ENCODE measurements at regions not wholly inside any gene's neighbourhood (a gene's known extent, or its start where the extent isn't known, plus 50 kb on each side); places are given as distances from the start of the nearest gene placed in this dataset.

DNA sequence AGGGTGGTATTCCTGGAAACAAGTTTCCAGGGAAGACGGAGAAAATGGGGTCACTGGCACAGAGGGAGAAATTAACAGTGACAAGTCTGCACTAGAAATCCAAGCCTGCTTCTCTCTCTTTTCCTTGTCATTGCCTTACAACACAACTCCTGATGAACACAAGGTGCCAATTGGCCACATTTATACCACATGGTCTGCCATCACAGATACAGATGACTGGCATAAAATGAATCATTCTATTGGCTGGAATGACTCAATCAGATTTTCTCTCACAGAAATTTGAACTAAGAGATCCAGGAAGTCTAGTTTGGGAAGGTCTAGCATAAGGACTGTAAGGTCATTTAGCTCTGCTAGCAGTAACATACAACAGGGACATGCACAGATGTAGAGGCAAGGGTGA is 190.3 kb downstream of the LINC00237 start:
- no peak overlapping the region for H3K4me2 ChIP-seq (ENCODE audit: insufficient read depth, low read length, poor library complexity, severe bottlenecking)
- no peak overlapping the region for H2BK15ac ChIP-seq (ENCODE audit: low read length)
- H3K23ac ChIP-seq (ENCODE audit: low read depth, low read length, poor library complexity): no peak overlapping the region
- no peak for DNase-seq (ENCODE audit: low spot score)
- H3K4me3 ChIP-seq (ENCODE audit: low read length in 2 of 2): no peak overlapping the region
- no peak overlapping the region for H2BK5ac ChIP-seq (ENCODE audit: low read length)
- no peaks in the 10 kb centered on the region for H3K27me3 ChIP-seq (ENCODE audit: control insufficient read depth in 3 of 3, insufficient read depth in 3 of 3, low read depth in 1 of 3, low read length in 3 of 3)
- H4K8ac ChIP-seq (ENCODE audit: low read depth, low read length): no peak overlapping the region
- no peak overlapping the region for H3K27ac ChIP-seq (replicated peaks; ENCODE audit: low read length)
- H3K18ac ChIP-seq (ENCODE audit: low read length): no peak overlapping the region
- H3K9ac ChIP-seq (ENCODE audit: low read depth, low read length, poor library complexity): no peak overlapping the region
- H3K79me1 ChIP-seq (ENCODE audit: low read depth, low read length): no peaks in the 10 kb centered on the region
- H3K36me3 ChIP-seq (replicated peaks in 1 of 2; ENCODE audit: control insufficient read depth in 2 of 2, insufficient read depth in 2 of 2, low read length in 2 of 2): no peaks in the 10 kb centered on the region
- no peak overlapping the region for H2BK120ac ChIP-seq (ENCODE audit: low read depth, low read length)
- no peak overlapping the region for H3K14ac ChIP-seq (ENCODE audit: low read length)
- no peak overlapping the region for H4K91ac ChIP-seq (ENCODE audit: low read depth, low read length, poor library complexity)
- no peak overlapping the region for H2AFZ ChIP-seq (ENCODE audit: low read length)
- H3K9me3 ChIP-seq (replicated peaks in 1 of 2; ENCODE audit: control insufficient read depth in 2 of 2, insufficient read depth in 1 of 2, low read depth in 1 of 2, low read length in 2 of 2): no peaks in the 10 kb centered on the region
- H3K4ac ChIP-seq (ENCODE audit: low read length): no peak overlapping the region
- no peak overlapping the region for H2BK12ac ChIP-seq (ENCODE audit: low read length)
- WGBS, 2 donors (ENCODE audit: extremely low coverage in 2 of 2, insufficient read length in 2 of 2, insufficient replicate concordance in 1 of 2): no CpG with 5 or more reads among the region's 1 CpG
- no peak overlapping the region for H2AK5ac ChIP-seq (ENCODE audit: low read depth, low read length)
- peaks cover 0 to under 1% of the 10 kb centered on the region in 2 donors for H3K4me1 ChIP-seq (ENCODE audit: control insufficient read depth in 2 of 2, insufficient read depth in 1 of 2, low read depth in 1 of 2, low read length in 2 of 2)

GRCh38 chr20:20904501-20904831 is 192.0 kb upstream of the RALGAPA2 start:
- Histone ChIP-seq H3K14ac (ENCODE audit: low read length) (no peak overlapping the region), H2BK12ac (ENCODE audit: low read length) (no peak overlapping the region), H2BK5ac (ENCODE audit: low read length) (no peak overlapping the region), H3K27me3 (ENCODE audit: control insufficient read depth in 3 of 3, insufficient read depth in 3 of 3, low read depth in 1 of 3, low read length in 3 of 3) (no peaks in the 10 kb centered on the region), H3K9me3 (replicated peaks in 1 of 2; ENCODE audit: control insufficient read depth in 2 of 2, insufficient read depth in 1 of 2, low read depth in 1 of 2, low read length in 2 of 2) (peaks cover 0 to 11% of the 10 kb centered on the region in 2 donors), H2BK15ac (ENCODE audit: low read length) (no peak overlapping the region), H4K91ac (ENCODE audit: low read depth, low read length, poor library complexity) (no peak overlapping the region), H4K8ac (ENCODE audit: low read depth, low read length) (no peak overlapping the region), H3K27ac (replicated peaks; ENCODE audit: low read length) (no peak overlapping the region), H3K4me2 (ENCODE audit: insufficient read depth, low read length, poor library complexity, severe bottlenecking) (no peak overlapping the region), H3K4me3 (ENCODE audit: low read length in 2 of 2) (no peak overlapping the region), H3K9ac (ENCODE audit: low read depth, low read length, poor library complexity) (no peak overlapping the region), H3K4me1 (ENCODE audit: control insufficient read depth in 2 of 2, insufficient read depth in 1 of 2, low read depth in 1 of 2, low read length in 2 of 2) (peaks cover 0 to 2% of the 10 kb centered on the region in 2 donors), H3K4ac (ENCODE audit: low read length) (no peak overlapping the region), H3K23ac (ENCODE audit: low read depth, low read length, poor library complexity) (no peak overlapping the region), H3K79me1 (ENCODE audit: low read depth, low read length) (no peaks in the 10 kb centered on the region), H3K18ac (ENCODE audit: low read length) (no peak overlapping the region), H2BK120ac (ENCODE audit: low read depth, low read length) (no peak overlapping the region), H2AFZ (ENCODE audit: low read length) (no peak overlapping the region), H3K36me3 (replicated peaks in 1 of 2; ENCODE audit: control insufficient read depth in 2 of 2, insufficient read depth in 2 of 2, low read length in 2 of 2) (no peaks in the 10 kb centered on the region), H2AK5ac (ENCODE audit: low read depth, low read length) (no peak overlapping the region)
- no peak for DNase-seq (ENCODE audit: low spot score)
- WGBS, 2 donors (ENCODE audit: extremely low coverage in 2 of 2, insufficient read length in 2 of 2, insufficient replicate concordance in 1 of 2): no CpG with 5 or more reads among the region's 2 CpGs

DNA sequence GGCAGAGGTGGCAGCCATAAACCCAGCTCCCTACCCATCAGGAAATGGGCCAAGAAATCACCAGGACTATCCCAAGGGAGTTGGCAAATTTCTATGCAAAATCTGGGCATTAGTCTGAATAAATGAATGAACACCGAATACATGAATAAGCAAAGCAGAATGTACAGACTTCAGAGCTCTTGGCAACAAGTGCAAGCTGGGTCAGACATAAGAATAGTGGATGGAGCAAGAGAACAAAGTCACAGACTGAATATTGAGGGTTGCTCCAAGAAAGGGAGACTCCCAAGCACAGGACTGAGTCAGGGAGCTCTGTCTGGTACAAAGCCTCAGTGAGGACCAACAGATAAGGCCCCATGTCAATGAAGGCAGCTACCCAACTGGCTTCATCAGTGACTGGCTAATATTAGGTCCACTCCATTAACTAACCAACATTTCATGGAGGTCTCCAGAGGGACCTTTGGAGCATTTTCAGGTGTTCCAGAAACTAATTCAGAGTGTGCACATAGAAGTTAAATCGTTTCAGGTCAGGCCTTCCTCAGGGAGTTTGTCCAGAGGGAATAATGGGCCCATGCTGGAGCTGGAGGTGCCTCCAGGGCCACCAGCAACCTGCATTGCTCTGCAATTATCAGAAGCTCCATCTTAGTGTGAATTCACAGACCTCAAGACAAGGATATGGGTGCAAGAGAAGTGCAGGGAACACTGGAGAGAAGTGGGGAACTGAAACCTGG is 191.5 kb upstream of the RALGAPA2 start:
- Histone ChIP-seq H3K23ac (ENCODE audit: low read depth, low read length, poor library complexity) (no peak overlapping the region), H3K4ac (ENCODE audit: low read length) (no peak overlapping the region), H3K27ac (replicated peaks; ENCODE audit: low read length) (no peak overlapping the region), H2AK5ac (ENCODE audit: low read depth, low read length) (no peak overlapping the region), H2BK120ac (ENCODE audit: low read depth, low read length) (no peak overlapping the region), H3K79me1 (ENCODE audit: low read depth, low read length) (no peaks in the 10 kb centered on the region), H3K18ac (ENCODE audit: low read length) (no peak overlapping the region), H4K91ac (ENCODE audit: low read depth, low read length, poor library complexity) (no peak overlapping the region), H3K4me3 (ENCODE audit: low read length in 2 of 2) (no peak overlapping the region), H3K4me2 (ENCODE audit: insufficient read depth, low read length, poor library complexity, severe bottlenecking) (no peak overlapping the region), H3K14ac (ENCODE audit: low read length) (no peak overlapping the region), H2BK15ac (ENCODE audit: low read length) (no peak overlapping the region), H2AFZ (ENCODE audit: low read length) (no peak overlapping the region), H2BK5ac (ENCODE audit: low read length) (no peak overlapping the region), H3K4me1 (ENCODE audit: control insufficient read depth in 2 of 2, insufficient read depth in 1 of 2, low read depth in 1 of 2, low read length in 2 of 2) (no peaks in the 10 kb centered on the region), H4K8ac (ENCODE audit: low read depth, low read length) (no peak overlapping the region), H2BK12ac (ENCODE audit: low read length) (no peak overlapping the region), H3K27me3 (ENCODE audit: control insufficient read depth in 3 of 3, insufficient read depth in 3 of 3, low read depth in 1 of 3, low read length in 3 of 3) (no peaks in the 10 kb centered on the region), H3K9ac (ENCODE audit: low read depth, low read length, poor library complexity) (no peak overlapping the region), H3K36me3 (replicated peaks in 1 of 2; ENCODE audit: control insufficient read depth in 2 of 2, insufficient read depth in 2 of 2, low read length in 2 of 2) (no peaks in the 10 kb centered on the region), H3K9me3 (replicated peaks in 1 of 2; ENCODE audit: control insufficient read depth in 2 of 2, insufficient read depth in 1 of 2, low read depth in 1 of 2, low read length in 2 of 2) (peaks cover 0 to 7% of the 10 kb centered on the region in 2 donors)
- DNase-seq (ENCODE audit: low spot score): no peak
- no CpG with 5 or more reads among the region's 2 CpGs for WGBS, 2 donors (ENCODE audit: extremely low coverage in 2 of 2, insufficient read length in 2 of 2, insufficient replicate concordance in 1 of 2)

DNA sequence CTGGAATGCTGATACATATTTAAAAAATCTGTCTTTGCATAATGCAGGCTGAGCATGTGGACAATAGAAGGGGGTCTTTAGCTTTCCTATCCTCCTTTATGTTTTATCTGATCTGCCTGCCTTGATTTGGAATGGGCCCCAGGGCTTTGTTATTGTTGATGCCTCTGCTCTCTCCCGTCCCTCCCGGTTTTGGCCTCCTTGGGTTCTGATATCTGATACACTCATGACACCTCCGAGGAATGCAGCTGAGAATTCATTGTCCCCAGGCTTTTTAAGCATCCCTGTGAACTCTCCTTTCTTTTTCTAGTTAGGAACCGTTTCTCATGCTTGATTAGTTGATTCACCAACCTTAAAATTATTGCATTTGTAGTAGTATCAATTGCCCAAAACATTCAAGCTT is 185.5 kb upstream of the RALGAPA2 start:
- Histone ChIP-seq H3K4me3 (ENCODE audit: low read length in 2 of 2) (no peak overlapping the region), H3K4ac (ENCODE audit: low read length) (no peak overlapping the region), H3K23ac (ENCODE audit: low read depth, low read length, poor library complexity) (no peak overlapping the region), H3K27ac (replicated peaks; ENCODE audit: low read length) (no peak overlapping the region), H3K27me3 (ENCODE audit: control insufficient read depth in 3 of 3, insufficient read depth in 3 of 3, low read depth in 1 of 3, low read length in 3 of 3) (peaks cover 0 to 2% (median 0%) of the 10 kb centered on the region in 3 experiments), H2BK15ac (ENCODE audit: low read length) (no peak overlapping the region), H3K4me2 (ENCODE audit: insufficient read depth, low read length, poor library complexity, severe bottlenecking) (no peak overlapping the region), H2AFZ (ENCODE audit: low read length) (no peak overlapping the region), H3K14ac (ENCODE audit: low read length) (no peak overlapping the region), H2BK5ac (ENCODE audit: low read length) (no peak overlapping the region), H3K4me1 (ENCODE audit: control insufficient read depth in 2 of 2, insufficient read depth in 1 of 2, low read depth in 1 of 2, low read length in 2 of 2) (no peaks in the 10 kb centered on the region), H2BK12ac (ENCODE audit: low read length) (no peak overlapping the region), H3K36me3 (replicated peaks in 1 of 2; ENCODE audit: control insufficient read depth in 2 of 2, insufficient read depth in 2 of 2, low read length in 2 of 2) (no peaks in the 10 kb centered on the region), H2AK5ac (ENCODE audit: low read depth, low read length) (no peak overlapping the region), H4K8ac (ENCODE audit: low read depth, low read length) (no peak overlapping the region), H2BK120ac (ENCODE audit: low read depth, low read length) (no peak overlapping the region), H3K18ac (ENCODE audit: low read length) (no peak overlapping the region), H3K9ac (ENCODE audit: low read depth, low read length, poor library complexity) (no peak overlapping the region), H3K9me3 (replicated peaks in 1 of 2; ENCODE audit: control insufficient read depth in 2 of 2, insufficient read depth in 1 of 2, low read depth in 1 of 2, low read length in 2 of 2) (peaks cover 0 to 3% of the 10 kb centered on the region in 2 donors), H3K79me1 (ENCODE audit: low read depth, low read length) (no peaks in the 10 kb centered on the region), H4K91ac (ENCODE audit: low read depth, low read length, poor library complexity) (no peak overlapping the region)
- WGBS, 2 donors (ENCODE audit: extremely low coverage in 2 of 2, insufficient read length in 2 of 2, insufficient replicate concordance in 1 of 2): no CpG with 5 or more reads among the region's 4 CpGs
- DNase-seq (ENCODE audit: low spot score): peak; percentile 24
